AG08396 (cell line): ENCODE measurements at regions not wholly inside any gene's neighbourhood (a gene's known extent, or its start where the extent isn't known, plus 50 kb on each side); places are given as distances from the start of the nearest gene placed in this dataset.

ENCODE experiments used
- DNase-seq: peaks from one replicate; pipeline ENCODE4 v3.0.0; 2012; ENCODE audit warnings: low spot score, mixed read lengths

DNA sequence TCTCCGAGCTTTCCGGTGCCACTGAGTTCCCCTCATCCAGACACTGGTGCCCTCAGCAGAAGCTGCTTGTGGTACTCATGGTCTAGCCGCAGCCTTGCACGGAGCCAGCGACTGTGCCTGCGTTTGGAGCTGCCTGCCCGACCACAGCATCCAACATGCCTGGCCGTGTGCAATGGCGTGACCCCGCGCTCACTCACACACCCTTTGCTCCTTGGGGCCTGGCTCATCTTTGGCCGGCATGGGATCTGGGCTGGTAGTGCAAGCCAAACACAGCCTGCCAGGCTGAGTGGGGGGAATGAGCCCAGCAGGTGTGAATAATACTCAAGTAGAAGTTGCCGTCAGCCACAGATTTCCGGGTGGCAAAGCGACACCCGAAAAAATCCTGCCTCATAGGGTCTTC, 1178.7 kb upstream of the GBE1 start:
- no peak for DNase-seq

DNA sequence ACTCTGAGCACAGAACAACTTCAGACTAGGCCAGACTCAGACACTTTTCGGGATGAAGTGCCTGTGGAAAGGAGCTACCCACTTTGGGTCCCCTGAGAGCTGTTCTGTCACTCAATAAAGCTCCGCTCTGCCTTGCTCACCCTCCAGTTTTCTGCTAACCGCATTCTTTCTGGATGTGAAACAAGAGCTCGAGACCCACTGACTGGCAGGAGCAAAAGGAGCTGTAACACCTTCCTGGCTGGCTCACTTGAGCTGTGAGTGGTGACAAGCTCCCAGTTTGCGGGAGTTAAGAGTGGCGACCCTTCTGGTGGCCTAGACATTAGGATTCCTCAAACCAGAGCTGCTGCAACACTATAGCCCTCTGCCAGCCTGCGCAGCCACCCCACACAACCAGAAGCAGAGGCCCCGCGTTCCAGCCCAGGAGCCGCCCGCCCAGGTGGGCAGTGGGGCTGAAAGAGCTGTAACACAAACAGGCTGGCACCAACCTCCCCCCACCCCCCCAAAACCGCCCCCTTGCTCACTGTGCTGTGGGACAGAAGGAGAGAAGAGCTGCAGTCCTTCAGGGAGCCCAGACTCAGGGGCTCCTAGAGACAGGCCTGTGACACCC, 1178.1 kb upstream of the GBE1 start:
- no peak for DNase-seq

DNA sequence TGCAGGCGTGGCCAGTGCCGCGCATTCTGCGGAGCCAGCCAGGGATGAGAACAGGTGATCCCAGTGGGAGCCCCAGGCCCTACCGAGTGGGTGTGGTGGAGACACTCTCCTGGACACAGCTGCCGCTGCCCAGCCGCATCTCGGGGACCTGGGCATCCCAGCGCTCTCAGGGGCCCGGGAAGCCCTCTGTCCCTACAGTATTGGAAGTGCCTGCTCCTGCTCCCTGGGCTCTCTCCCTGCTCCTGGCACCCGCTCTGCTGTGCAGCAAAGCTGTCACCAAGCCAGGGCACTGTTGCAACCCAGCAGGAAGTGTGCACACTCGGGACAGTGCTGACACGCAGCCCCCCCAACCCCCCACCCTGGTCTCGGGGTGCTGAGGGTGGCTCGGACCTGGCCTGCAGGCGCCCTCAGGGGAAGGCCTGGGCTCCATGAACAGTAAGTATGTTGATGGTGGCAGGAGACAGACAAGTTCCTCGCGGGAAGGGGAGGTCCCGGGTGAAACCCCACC, 1177.4 kb upstream of the GBE1 start:
- no peak for DNase-seq

DNA sequence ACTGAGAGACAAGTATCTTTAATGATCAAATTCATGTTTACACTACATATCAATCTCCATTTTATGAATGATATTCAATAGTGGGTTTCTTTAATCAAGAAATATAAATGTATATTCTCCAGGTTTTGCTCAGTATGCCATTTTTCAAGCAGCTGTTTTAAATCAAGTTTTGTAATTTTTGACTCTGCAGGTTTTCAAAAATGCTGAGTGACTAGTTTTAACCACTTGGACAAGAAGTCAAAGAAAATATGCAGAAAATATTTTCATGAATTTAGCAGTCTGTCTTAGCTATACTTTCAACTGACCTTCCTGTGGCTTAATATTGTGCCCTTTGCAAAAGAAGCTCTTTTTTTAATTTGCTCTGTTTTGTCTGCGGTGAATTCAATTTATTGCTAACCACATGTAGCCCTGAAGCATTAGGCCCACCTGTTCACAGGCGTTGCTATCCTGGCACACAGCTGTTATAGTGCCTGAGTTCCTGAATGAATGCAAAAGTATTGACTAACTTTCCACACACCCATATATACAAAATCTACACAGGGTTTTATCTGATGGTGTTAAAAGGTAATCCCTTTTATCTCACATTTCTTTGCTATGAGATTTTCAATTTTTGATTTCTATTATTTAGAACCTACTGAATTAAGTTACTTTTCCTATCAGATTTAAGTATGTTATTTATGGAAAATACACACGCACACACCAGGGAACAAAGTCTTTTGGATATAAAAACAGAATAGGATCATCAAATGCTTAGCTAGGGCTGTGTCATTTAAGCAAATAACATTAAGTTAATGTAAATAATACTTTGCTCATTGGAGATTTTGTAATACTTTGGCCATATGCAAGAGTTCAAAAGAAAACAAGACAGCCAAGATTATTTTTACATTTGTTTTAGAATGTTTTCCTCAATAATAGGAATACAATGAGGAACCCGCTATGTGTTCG, 1166.1 kb upstream of the GBE1 start:
- DNase-seq, result no peak

DNA sequence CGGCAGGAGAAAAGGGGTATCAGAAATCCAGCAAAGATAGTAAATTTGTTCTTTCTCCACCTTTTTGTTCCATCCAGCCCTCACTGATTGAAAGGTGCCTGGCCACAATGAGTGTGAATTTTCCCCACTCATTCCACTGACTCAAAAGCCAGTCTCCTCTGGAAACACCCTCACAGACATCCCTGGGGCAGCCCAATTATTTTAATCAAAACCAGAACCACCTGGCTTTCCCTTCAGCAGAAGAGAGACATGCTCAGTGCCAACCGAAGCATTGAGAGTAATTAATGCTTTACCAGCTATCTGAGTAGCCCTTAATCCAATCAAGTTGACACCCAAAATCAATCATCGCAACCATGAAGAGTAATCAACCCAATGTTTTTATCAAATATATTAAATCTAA, 1129.6 kb upstream of the GBE1 start:
- DNase-seq, result no peak

DNA sequence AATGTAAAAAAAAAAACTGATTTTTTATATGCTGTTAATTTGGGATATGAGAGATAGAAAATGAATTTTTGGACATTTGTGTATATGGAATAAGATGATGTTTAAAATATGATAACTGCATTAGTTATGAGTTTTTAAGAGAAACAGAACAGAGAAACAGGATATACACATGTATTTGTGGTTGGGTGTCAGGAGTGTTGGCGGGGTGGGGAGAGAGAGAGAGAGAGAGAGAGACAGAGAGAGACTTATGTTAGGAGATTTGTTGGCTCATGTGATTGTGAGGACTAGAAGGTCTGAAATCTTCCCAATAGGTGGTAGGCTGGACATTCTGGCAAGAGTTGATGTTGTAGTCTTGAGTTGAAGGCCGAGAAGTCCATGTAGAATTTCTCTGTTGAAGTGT, 1121.6 kb upstream of the GBE1 start:
- DNase-seq, result no peak

DNA sequence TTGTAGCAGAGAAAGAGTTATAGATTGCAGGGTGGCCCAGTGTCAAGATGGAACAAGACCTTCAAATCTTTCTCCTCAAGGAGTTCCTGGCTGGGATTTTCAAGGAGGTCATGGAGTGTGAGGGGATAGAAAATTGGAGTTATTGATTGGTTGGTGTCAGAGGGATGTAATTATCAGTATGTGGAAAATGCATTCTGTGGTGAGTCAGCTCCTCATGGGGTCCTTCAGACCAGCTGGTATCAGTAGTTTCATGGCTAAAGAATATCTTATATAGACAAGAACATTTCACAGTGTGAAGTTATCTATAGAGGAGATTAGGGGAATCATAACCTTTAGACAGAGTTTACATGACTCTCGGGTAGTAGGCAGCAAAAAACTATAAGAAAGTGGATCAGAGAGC, 1114.0 kb upstream of the GBE1 start:
- no peak for DNase-seq

DNA sequence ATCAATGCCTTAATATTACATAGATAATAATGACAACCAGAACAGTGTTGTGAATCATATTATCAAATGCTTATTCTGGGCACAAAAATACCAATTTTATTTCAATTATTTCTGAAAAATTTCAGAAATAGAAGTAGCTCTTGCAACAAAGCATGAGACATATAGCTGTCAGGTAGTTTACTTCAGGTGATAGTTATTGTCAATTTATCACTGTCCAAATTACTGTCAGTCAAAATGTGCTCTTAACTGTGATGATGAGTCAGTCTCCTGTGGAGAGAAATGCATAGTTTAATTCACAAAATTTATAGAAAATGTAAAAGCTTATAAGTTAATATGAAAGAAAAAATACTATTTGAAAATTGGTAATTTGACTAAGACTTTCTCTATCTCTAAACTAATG, 1078.4 kb upstream of the GBE1 start:
- no peak for DNase-seq

DNA sequence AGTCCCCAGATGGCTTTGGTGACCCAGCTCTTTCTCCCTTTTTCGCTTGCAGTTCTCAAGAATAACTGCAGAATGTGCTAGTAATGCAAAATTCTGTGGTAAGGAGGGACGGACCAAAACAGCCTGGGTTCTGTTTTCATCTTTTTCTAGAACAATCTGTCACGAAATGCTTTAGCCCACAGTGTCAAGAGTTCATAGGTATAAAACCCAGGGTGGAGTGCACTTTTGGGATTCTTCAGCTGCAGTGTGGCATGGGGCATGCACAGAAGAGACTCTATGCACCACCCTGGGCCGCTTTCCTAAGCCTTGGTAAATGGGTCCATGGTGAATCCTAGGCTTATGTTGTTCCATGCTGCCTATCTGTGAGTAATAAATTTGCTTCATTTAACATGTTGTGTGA, 1072.7 kb upstream of the GBE1 start:
- no peak for DNase-seq

DNA sequence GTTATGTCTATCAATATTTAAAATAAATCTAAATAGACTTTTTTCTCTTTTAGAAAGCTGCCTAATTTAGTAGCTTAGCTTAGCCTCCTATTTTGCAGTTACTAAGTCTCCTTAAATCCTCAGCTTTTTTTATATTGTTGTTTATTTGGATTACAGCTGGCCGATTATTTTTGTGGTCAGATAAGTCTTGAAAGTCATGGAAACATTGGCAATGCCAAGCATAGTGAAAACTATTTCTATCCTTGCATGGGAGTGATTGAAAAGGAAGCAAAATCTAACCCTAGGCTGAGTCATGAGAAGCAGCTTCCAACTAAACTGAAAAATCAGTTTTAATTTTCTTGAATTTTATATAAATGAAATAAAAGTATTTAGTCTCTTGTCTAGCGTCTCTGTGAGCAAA, 1063.0 kb upstream of the GBE1 start:
- no peak for DNase-seq

DNA sequence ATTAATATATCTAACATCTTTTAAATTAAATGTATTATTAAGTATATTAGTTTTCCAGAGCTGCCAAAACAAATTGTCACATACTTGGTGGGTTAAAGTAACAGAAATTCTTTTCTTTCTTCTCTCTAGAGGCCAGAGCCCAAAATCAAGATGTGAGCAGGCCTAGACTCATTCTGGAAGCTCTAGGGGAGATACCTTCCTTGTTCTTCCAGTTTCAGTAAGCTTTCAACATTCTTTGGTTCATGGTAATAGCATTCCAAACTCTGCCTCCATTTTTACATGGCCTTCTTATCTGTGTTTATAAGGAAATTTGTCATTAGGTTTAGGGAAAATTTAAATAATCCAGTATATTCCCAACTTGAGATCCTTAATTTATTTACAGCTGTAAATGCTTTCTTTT, 1054.6 kb upstream of the GBE1 start:
- no peak for DNase-seq

DNA sequence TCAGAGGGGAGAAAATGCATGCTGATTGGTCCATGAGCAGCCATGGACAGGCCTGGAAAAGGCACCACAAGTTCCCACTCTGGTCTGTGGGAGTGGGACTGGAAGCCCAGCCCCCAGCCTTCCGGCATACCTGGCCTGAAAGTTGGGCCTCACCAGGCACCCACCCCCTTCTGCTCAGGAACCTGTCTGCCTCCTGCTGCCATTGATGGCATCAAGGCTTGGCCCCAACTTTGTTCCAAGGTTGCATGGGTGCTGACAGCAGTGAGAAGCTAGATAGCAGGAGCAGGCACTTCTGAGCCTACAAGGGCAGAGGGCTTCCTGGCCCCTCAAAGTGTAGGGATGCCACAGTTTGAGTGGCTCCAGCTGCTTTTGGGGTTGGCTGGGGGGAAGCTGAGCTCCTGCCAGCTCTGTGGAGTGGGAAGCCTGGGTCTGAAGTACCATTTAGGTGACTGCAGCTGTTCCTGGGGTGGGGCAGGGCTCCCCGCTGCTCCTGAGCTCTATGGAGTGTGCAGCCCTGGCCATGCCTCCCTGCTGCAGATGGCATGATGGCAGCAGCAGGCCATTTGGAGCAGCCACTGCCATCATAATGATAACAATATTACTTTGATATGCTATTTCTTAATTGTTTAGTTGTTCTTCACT, 1054.1 kb upstream of the GBE1 start:
- DNase-seq, result no peak

DNA sequence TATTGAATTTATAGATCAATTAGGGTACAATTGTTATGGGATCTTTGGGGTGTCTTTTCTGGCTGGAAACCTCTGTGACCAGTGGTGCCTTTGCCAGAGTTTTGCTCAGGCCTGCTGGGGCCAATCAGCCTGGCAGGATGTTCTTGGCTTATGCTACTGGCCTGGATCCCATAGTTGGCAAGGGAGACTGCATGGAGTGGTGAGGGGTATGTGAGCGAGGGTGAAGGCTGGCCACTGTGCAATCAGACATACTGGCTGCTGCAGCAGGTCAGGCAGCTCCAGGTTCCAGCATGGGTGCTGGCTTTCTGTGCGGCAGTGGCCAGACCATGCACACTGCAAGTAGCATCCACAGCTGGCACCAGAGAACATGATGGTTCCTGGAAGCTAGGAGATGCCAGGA, 1053.2 kb upstream of the GBE1 start:
- no peak for DNase-seq

DNA sequence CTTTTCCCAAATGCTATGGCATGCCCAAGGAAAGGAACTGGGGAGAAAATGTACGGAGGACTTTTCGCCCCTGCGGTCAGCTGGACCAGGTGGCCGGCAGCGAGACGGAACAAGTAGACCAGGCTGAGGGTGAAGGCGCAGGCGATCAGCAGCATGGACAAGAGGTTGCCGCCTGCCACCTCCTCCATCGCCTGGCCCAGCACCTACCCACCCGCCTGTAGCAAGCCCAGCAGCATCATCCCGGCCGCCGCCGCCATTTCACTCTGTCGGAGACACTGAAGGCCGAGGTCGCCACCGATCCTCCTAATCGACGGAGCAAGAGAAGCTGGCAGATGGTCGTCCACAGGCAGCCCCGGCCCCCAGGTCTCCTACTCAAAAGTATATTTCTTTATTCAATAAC, 1046.3 kb upstream of the GBE1 start:
- DNase-seq, result no peak

DNA sequence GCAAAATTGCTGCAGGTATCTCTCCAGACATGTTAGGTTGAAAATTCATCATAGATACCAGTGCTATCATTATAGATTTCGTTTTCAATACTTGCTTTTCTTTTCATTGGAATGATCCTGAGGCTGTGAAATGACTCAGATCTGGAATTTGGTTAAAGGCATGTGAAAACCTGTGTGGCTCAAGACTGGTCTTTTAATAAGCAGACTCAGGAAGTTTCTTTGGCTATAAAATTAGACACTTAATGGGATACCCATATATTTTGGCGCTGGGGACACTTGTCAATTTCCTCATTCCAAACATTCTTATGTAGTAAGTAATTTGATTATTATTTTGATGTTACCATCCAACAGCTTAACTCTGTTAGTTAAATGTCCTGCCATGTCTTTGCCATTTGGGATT, 1041.1 kb upstream of the GBE1 start:
- no peak for DNase-seq

DNA sequence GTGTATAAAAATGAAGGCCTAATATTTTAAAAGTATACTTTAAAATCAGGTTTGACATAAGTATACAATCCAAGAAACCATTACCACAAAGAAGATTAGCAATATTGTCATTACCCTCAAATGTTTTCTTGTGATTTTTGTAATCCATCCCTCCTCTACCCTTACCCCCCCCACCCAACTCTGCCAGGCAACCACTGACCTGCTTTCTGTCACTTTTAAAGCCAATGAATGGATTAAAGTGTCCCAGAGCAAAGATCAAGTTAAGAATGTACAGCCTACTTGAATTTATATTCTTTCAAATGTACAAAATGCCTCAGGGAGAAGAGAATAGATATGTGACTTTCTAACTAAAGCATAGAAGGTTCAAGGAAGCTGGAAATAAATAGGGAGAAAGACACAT, 1038.8 kb upstream of the GBE1 start:
- no peak for DNase-seq

DNA sequence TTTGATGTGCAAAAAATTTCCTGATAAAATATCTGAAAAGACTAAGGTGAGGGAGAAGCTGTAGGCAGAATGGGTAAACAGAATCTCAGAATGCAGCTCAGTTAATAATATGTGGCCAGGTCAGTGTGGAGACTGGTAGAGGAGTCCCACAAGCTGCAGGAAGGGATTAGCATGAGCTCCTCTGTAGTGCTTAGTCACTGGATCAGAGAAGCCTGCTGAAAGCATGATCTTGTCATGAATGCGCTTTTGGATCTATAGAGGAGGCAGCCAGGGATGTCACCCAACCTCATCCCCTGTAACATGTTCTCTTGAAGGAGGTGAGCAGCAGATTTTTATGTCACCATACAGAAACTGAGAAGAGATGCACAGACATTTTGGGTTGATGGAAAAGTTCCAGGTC, 1035.3 kb upstream of the GBE1 start:
- no peak for DNase-seq

DNA sequence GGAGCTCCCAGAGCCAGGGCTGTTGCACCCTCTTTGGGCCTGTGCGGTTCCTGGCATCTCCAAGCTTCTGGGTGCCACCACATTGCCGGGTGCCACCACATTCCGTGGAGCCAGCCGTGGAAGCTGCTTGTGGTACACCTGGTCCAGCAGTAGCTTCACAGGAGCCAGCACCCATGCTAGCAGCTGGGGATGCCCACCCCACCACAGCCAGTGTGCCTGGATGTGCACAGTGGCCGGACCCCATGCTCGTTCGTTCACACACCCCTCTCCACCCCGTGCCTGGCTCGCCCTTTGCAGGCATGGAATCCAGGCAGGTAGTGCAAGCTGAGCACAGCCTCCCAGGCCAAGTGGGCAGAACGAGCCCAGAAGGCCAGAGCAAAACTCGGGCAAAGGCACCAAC, 1029.8 kb upstream of the GBE1 start:
- no peak for DNase-seq

DNA sequence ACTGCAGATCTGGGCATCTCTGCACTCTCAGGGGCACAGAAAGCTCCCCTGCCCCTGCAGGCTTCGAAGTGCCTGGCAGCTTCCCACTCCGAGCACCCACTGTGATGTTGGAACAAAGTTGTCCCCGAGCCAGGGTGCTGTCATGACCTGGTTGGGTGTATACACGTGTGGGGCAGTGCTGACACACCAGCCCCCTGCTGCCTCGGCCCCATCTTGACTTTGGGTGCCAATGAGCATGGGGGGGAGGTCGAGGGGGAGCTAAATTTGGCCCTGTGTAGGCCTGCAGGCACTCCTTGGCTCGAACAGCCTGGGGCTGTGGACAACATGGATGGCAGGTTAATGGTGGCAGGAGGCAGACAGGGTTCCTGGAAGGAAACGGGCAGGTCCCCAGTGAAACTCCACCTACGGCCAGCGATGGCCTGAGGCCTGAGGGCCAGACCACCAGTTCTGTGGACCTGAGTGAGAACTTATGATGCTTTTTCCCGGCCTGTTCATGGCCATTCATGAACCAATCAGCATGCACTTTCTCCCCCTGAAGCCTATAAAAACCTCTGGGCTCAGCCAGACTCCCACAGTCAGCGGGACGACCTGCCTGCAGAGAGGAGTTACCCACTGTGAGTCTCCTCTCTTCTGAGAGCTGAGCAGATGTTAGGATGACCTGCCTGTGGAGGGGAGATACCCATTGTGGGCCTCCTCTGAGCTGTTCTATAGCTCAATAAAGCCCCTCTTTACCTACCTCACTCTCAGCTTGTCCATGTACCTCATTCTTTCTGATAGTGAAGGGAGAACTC, 1029.1 kb upstream of the GBE1 start:
- DNase-seq, result no peak

DNA sequence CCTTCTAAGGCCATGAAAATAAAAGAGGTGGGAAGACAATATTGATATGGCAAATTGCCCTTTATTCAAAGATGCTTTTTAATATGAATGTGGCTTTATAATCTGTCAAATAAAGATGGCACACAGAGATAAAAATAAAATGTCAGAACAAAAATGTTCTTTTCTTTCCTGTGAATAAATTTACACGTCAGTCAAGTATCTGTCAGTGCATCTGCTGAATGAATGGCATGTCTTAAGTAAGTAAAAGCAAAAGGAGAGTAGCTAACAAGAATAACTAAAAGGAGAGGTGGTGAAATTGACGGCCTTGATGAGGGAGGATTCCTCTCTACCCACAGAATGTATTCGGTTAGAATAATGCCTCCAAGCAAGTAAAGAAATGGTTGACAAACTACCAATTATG, 1021.7 kb upstream of the GBE1 start:
- no peak for DNase-seq

DNA sequence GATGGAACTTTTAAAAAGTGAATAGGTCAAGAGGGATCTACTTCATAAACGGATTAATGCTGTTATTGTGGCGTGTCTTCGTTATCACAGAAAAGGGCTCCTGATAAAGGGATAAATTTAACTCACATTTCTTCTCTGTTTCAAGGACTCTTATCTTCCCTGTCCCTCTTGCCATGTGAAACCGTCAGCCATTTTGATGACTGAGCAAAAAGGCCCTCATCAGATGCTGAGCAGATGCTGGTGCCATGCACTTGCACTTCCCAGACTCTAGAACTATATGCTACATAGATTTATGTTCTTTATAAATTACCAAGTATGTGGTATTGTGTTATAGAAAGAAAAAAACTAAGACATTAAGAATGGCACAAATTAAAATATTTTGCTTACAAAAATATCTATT, 1011.8 kb upstream of the GBE1 start:
- DNase-seq, result no peak

DNA sequence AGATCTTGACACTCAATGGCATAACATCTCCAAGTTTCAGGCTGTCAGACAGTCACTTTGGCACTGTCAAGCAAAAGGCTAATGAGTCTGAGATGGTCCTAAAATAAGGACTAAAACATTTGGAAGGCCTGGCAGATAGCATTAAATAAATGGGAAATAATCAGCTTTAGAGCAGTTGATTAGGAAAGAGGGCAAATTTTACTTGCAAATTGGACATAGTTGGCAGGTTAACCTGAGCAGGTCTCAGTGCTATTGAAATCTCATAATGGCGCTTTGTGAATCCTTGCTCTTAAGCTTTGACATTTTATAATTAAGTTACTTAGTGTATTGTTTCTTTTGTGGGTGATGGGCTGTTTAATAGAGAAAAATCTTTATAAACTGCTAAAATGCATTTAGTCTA, 1003.1 kb upstream of the GBE1 start:
- DNase-seq, result no peak
